ENCODE measurements at regions not wholly inside any gene's neighbourhood (a gene's known extent, or its start where the extent isn't known, plus 50 kb on each side); places are given as distances from the start of the nearest gene placed in this dataset.

- TF ChIP-seq, protein P1, sequence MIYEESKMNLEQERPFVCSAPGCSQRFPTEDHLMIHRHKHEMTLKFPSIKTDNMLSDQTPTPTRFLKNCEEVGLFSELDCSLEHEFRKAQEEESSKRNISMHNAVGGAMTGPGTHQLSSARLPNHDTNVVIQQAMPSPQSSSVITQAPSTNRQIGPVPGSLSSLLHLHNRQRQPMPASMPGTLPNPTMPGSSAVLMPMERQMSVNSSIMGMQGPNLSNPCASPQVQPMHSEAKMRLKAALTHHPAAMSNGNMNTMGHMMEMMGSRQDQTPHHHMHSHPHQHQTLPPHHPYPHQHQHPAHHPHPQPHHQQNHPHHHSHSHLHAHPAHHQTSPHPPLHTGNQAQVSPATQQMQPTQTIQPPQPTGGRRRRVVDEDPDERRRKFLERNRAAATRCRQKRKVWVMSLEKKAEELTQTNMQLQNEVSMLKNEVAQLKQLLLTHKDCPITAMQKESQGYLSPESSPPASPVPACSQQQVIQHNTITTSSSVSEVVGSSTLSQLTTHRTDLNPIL (CRISPR knock-in tag; IDR thresholded peaks at IDR 0.05; ENCODE audit: low read depth) = no peak
- TF ChIP-seq ZC3H10 (CRISPR knock-in tag; IDR thresholded peaks at IDR 0.05) (no peak), RARB (CRISPR knock-in tag; IDR thresholded peaks at IDR 0.05) (no peak), CSRNP3 (CRISPR knock-in tag; IDR thresholded peaks at IDR 0.05) (no peak), CSDC2 (CRISPR knock-in tag; IDR thresholded peaks at IDR 0.05) (no peak), ZFP3 (CRISPR knock-in tag; IDR thresholded peaks at IDR 0.05) (no peak), TCF4 (CRISPR knock-in tag; IDR thresholded peaks at IDR 0.05; ENCODE audit: borderline replicate concordance) (no peak), ZFP30 (CRISPR knock-in tag; IDR thresholded peaks at IDR 0.05) (no peak), ESRRG (CRISPR knock-in tag; IDR thresholded peaks at IDR 0.05) (no peak)
- TF ChIP-seq, protein P2, sequence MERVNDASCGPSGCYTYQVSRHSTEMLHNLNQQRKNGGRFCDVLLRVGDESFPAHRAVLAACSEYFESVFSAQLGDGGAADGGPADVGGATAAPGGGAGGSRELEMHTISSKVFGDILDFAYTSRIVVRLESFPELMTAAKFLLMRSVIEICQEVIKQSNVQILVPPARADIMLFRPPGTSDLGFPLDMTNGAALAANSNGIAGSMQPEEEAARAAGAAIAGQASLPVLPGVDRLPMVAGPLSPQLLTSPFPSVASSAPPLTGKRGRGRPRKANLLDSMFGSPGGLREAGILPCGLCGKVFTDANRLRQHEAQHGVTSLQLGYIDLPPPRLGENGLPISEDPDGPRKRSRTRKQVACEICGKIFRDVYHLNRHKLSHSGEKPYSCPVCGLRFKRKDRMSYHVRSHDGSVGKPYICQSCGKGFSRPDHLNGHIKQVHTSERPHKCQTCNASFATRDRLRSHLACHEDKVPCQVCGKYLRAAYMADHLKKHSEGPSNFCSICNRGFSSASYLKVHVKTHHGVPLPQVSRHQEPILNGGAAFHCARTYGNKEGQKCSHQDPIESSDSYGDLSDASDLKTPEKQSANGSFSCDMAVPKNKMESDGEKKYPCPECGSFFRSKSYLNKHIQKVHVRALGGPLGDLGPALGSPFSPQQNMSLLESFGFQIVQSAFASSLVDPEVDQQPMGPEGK (CRISPR knock-in tag; IDR thresholded peaks at IDR 0.05; ENCODE audit: borderline replicate concordance) = no peak
- TF ChIP-seq, protein P3, sequence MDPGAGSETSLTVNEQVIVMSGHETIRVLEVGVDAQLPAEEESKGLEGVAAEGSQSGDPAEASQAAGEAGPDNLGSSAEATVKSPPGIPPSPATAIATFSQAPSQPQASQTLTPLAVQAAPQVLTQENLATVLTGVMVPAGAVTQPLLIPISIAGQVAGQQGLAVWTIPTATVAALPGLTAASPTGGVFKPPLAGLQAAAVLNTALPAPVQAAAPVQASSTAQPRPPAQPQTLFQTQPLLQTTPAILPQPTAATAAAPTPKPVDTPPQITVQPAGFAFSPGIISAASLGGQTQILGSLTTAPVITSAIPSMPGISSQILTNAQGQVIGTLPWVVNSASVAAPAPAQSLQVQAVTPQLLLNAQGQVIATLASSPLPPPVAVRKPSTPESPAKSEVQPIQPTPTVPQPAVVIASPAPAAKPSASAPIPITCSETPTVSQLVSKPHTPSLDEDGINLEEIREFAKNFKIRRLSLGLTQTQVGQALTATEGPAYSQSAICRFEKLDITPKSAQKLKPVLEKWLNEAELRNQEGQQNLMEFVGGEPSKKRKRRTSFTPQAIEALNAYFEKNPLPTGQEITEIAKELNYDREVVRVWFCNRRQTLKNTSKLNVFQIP (CRISPR knock-in tag; IDR thresholded peaks at IDR 0.05; ENCODE audit: borderline replicate concordance, low read depth) = no peak
Observed at GRCh38 chr4:104756837-104757236, 262.1 kb upstream of the CXXC4 start.

Data from SK-N-SH treated with all-trans-retinoic acid at 6 μM for 48 hours (cell line).